ENCODE measurements at regions not wholly inside any gene's neighbourhood (a gene's known extent, or its start where the extent isn't known, plus 50 kb on each side); places are given as distances from the start of the nearest gene placed in this dataset.
A peak's percentile ranks its signal among the peaks of the same experiment; 100 is the strongest.

GRCh38 chr14:76939015-76939742, 89.3 kb downstream of the IRF2BPL start:
- TF ChIP-seq POLR2A (IDR thresholded peaks at IDR 0.05) (no peak), CTCF (IDR thresholded peaks at IDR 0.05) (no peak)
- intact Hi-C loops (cut with DNase I), result no loop called here
- Histone ChIP-seq H3K27me3 (no peaks in the 10 kb centered on the region), H3K9me3 (no peaks in the 10 kb centered on the region), H3K4me1 (no peaks in the 10 kb centered on the region), H3K36me3 (no peaks in the 10 kb centered on the region), H3K4me3 (no peak overlapping the region), H3K27ac (no peak overlapping the region)
- WGBS (ENCODE audit: insufficient coverage, low coverage, low lambda C conversion rate, missing lambda C conversion rate), result 87% methylated on average over 7 of the region's 10 CpGs
- no peak for DNase-seq
- no peak for ATAC-seq

GRCh38 chr14:76938092-76938500, 90.4 kb downstream of the IRF2BPL start:
- no peak overlapping the region for H3K4me3 ChIP-seq
- no peak for TF ChIP-seq POLR2A (IDR thresholded peaks at IDR 0.05)
- TF ChIP-seq CTCF (IDR thresholded peaks at IDR 0.05), result no peak

GRCh38 chr14:76937181-76938091, 91.1 kb downstream of the IRF2BPL start:
- H3K27ac ChIP-seq, result no peak overlapping the region
- no peaks in the 10 kb centered on the region for H3K27me3 ChIP-seq
- TF ChIP-seq CTCF (IDR thresholded peaks at IDR 0.05), result no peak
- H3K9me3 ChIP-seq, result no peaks in the 10 kb centered on the region
- no peak for DNase-seq
- H3K36me3 ChIP-seq, result no peaks in the 10 kb centered on the region
- WGBS (ENCODE audit: insufficient coverage, low coverage, low lambda C conversion rate, missing lambda C conversion rate), result 70% methylated on average over 3 of the region's 15 CpGs
- intact Hi-C loops (cut with DNase I), result no loop called here
- no peak overlapping the region for H3K4me3 ChIP-seq
- no peaks in the 10 kb centered on the region for H3K4me1 ChIP-seq
- peak in 1 of 4 donors; percentile 36 for ATAC-seq

More at GRCh38 chr14:76938092-76938500, 90.4 kb downstream of the IRF2BPL start:
- DNase-seq, result no peak
- Histone ChIP-seq H3K4me1 (no peaks in the 10 kb centered on the region), H3K36me3 (no peaks in the 10 kb centered on the region), H3K27me3 (no peaks in the 10 kb centered on the region), H3K27ac (no peak overlapping the region), H3K9me3 (no peaks in the 10 kb centered on the region)
- intact Hi-C loops (cut with DNase I), result no loop called here
- WGBS (ENCODE audit: insufficient coverage, low coverage, low lambda C conversion rate, missing lambda C conversion rate), result 93% methylated on average over 2 of the region's 3 CpGs
- ATAC-seq, result no peak

GRCh38 chr14:76936483-76936882, 92.0 kb downstream of the IRF2BPL start:
- WGBS (ENCODE audit: insufficient coverage, low coverage, low lambda C conversion rate, missing lambda C conversion rate), result 84% methylated on average over 5 of the region's 7 CpGs
- H3K27me3 ChIP-seq, result no peaks in the 10 kb centered on the region
- no peak overlapping the region for H3K4me3 ChIP-seq
- H3K9me3 ChIP-seq, result no peaks in the 10 kb centered on the region
- H3K4me1 ChIP-seq, result no peaks in the 10 kb centered on the region
- no peaks in the 10 kb centered on the region for H3K36me3 ChIP-seq
- TF ChIP-seq POLR2A (IDR thresholded peaks at IDR 0.05) (no peak), CTCF (IDR thresholded peaks at IDR 0.05) (no peak)
- no peak for ATAC-seq
- no peak for DNase-seq
- intact Hi-C loops (cut with DNase I), result no loop called here
- H3K27ac ChIP-seq, result no peak overlapping the region

Data from right lobe of liver (tissue), 6 donors.